Fibroblast of peridontal ligament (primary cell): ENCODE measurements at regions not wholly inside any gene's neighbourhood (a gene's known extent, or its start where the extent isn't known, plus 50 kb on each side); places are given as distances from the start of the nearest gene placed in this dataset.
"Not testable (repeated sequence)": the region's sequence is repeated elsewhere in the genome, so short reads cannot be mapped to it uniquely, and the experiment has no call there.

ENCODE experiments used
- DNase-seq: peaks from one replicate; pipeline ENCODE4 v3.0.0-alpha.2; 2010; ENCODE audit errors: extremely low read depth

GRCh38 chr7:142568435-142569097 is 180.7 kb upstream of the PRSS1 start:
- DNase-seq, result peak; percentile 82

GRCh38 chr7:142567201-142568075 is 181.8 kb upstream of the PRSS1 start:
- DNase-seq, result no peak

GRCh38 chr7:142566271-142566670 is 183.0 kb upstream of the PRSS1 start:
- DNase-seq, result no peak

GRCh38 chr7:142564125-142564524 is 185.1 kb upstream of the PRSS1 start:
- DNase-seq, result peak; percentile 58

GRCh38 chr7:142563470-142563869 is 185.8 kb upstream of the PRSS1 start:
- no peak for DNase-seq

- peak; percentile 50 for DNase-seq
Measured at GRCh38 chr7:142562688-142563087, 186.6 kb upstream of the PRSS1 start.

- DNase-seq, result not testable (repeated sequence)
Measured at GRCh38 chr7:142561396-142561795, 187.9 kb upstream of the PRSS1 start.

GRCh38 chr7:142560770-142561169 is 188.5 kb upstream of the PRSS1 start:
- not testable (repeated sequence) for DNase-seq

GRCh38 chr7:142560166-142560565 is 189.1 kb upstream of the PRSS1 start:
- DNase-seq, result no peak

- DNase-seq, result peak; percentile 60
Measured at GRCh38 chr7:142557971-142558582, 191.2 kb upstream of the PRSS1 start.

GRCh38 chr7:142556740-142557139 is 192.5 kb upstream of the PRSS1 start:
- peak; percentile 97 for DNase-seq

- peak; percentile 61 for DNase-seq
Measured at GRCh38 chr7:142554560-142555532, 194.4 kb upstream of the PRSS1 start.

GRCh38 chr7:142553216-142553615 is 196.1 kb upstream of the PRSS1 start:
- DNase-seq, result peak; percentile 78

GRCh38 chr7:142548978-142549377 is 200.3 kb upstream of the PRSS1 start:
- DNase-seq, result peak; percentile 66

GRCh38 chr7:142546452-142546851 is 202.8 kb upstream of the PRSS1 start:
- no peak for DNase-seq

- DNase-seq, result peak; percentile 71
Measured at GRCh38 chr7:142542942-142543341, 206.3 kb upstream of the PRSS1 start.

- no peak for DNase-seq
Measured at GRCh38 chr7:142542105-142542504, 207.2 kb upstream of the PRSS1 start.

- DNase-seq, result no peak
Measured at GRCh38 chr7:142540371-142540770, 208.9 kb upstream of the PRSS1 start.

GRCh38 chr7:142539901-142540300 is 209.4 kb upstream of the PRSS1 start:
- peak; percentile 73 for DNase-seq

GRCh38 chr7:142537760-142538159 is 211.5 kb upstream of the PRSS1 start:
- DNase-seq, result no peak

GRCh38 chr7:142535123-142535779 is 214.0 kb upstream of the PRSS1 start:
- peak; percentile 91 for DNase-seq
